Heart right ventricle (tissue), 16 donors: ENCODE measurements at regions not wholly inside any gene's neighbourhood (a gene's known extent, or its start where the extent isn't known, plus 50 kb on each side); places are given as distances from the start of the nearest gene placed in this dataset.

ENCODE experiments used
- ATAC-seq, 8 donors: fragments of 200-7000 bp; cut with Tn5 transposase; one replicate each; pipeline ENCODE4 v1.9.1; 2020; ENCODE audit warnings: mild to moderate bottlenecking in 8 of 8, moderate library complexity in 8 of 8, moderate number of reproducible peaks in 1 of 8
- DNase-seq, 2 donors: peaks; one replicate each; pipeline ENCODE4 v3.0.0-alpha.2; 2020
- H3K27ac ChIP-seq, 10 donors: fragments of 200-600 bp; sonication (generic) in 2 of 10; one replicate each; pipeline versions ENCODE4 v1.5.0 to v1.8.0; 2020 to 2022; ENCODE audit warnings: mild to moderate bottlenecking in 3 of 10
- H3K27me3 ChIP-seq, 7 donors: fragments of 200-600 bp; one replicate each; pipeline ENCODE4 v1.8.0; 2021 to 2022; ENCODE audit warnings: mild to moderate bottlenecking in 2 of 7
- H3K36me3 ChIP-seq, 9 donors: fragments of 200-600 bp; sonication (generic) in 1 of 9; one replicate each; pipeline versions ENCODE4 v1.5.0 to v1.8.0; 2020 to 2022; ENCODE audit warnings: mild to moderate bottlenecking in 2 of 9
- H3K4me1 ChIP-seq, 9 donors: fragments of 200-600 bp; sonication (generic) in 1 of 9; one replicate each; pipeline versions ENCODE4 v1.5.0 to v1.8.0; 2020 to 2022; ENCODE audit warnings: mild to moderate bottlenecking in 4 of 9
- H3K4me3 ChIP-seq, 10 donors: fragments of 200-600 bp; sonication (generic) in 2 of 10; one replicate each; pipeline versions ENCODE4 v1.5.0 to v1.8.0; 2020 to 2022; ENCODE audit warnings: mild to moderate bottlenecking in 7 of 10, moderate library complexity in 2 of 10
- H3K9me3 ChIP-seq, 11 donors: fragments of 200-600 bp in 10 of 11; sonication (generic) in 2 of 11; one replicate each; pipeline versions ENCODE4 v1.5.0 to v1.8.0; 2013 to 2022; ENCODE audit warnings: mild to moderate bottlenecking in 2 of 11, control low read depth in 1 of 11, moderate library complexity in 1 of 11
- WGBS, 2 donors: extraction: QIAGEN DNeasy Blood & Tissue Kit; methylation state at CpG; one replicate each; pipeline ENCODE4 v1.1.7; 2013; ENCODE audit warnings: inconsistent platforms in 1 of 2; 5-methylcytosine and 5-hydroxymethylcytosine counted together
- intact Hi-C, 10 donors: fragments of 100-400 bp; cut with DNase I; formaldehyde crosslinking; loops; one replicate each; pipeline versions ENCODE4 v1.11.1 to v1.14.2; 2022
- TF ChIP-seq, protein P1 (sequence below), 9 donors: fragments of 200-600 bp; sonication (generic) in 2 of 9; IDR thresholded peaks; one replicate each; pipeline versions ENCODE4 v1.5.0 to v1.8.0; 2021 to 2022; ENCODE audit warnings: antibody characterized with exemption in 9 of 9, mild to moderate bottlenecking in 5 of 9, moderate library complexity in 1 of 9
- donor health status: Arrhythmogenic right ventricular cardiomyopathy.
- donor health status: ischemic (EF 13 %, LVEDD 7.1; RV severe dilation, severe dysfunction).
- donor health status: healthy with polysubstance abuse.
- donor health status: DM: no; HTN: yes; CAD: no.
- donor health status: DM: no; HTN: no; CAD: no.
- donor health status: ischemic (EF 25% LVEDD 6.9; RV normal size, moderate dysfunction).
- donor health status: ischemic (EF 25% LVEDD 5.7; RV mildly dilated, moderate dysfunction).
- donor health status: healthy.
- donor health status: DM: yes; HTN: yes; CAD: no.
- donor health status: Ischemic cardiomyopathy.
- donor health status: ischemic (EF 35%, LVEDD 5.7; RV mildly dilated, moderate dysfunction).
- donor health status: nonischemic (EF 11% LVEDD 7.7; RV severe dilation, severe dysfunction).
- donor health status: DM: yes; HTN: yes; CAD: no.
- donor health status: PGD.
- donor health status: ischemic (EF 29% LVEDD 5.4; RV normal size, mild dysfunction).
- donor health status: nonischemic (EF 23%, LVEDD 6.1; RV moderate dilation, normal function).

GRCh38 chr15:94709319-94709718 is 478.0 kb downstream of the MCTP2 start:
- 94 to 95% methylated on average over 9 of the region's 9 CpGs for WGBS, 2 donors
- TF ChIP-seq, protein P1, sequence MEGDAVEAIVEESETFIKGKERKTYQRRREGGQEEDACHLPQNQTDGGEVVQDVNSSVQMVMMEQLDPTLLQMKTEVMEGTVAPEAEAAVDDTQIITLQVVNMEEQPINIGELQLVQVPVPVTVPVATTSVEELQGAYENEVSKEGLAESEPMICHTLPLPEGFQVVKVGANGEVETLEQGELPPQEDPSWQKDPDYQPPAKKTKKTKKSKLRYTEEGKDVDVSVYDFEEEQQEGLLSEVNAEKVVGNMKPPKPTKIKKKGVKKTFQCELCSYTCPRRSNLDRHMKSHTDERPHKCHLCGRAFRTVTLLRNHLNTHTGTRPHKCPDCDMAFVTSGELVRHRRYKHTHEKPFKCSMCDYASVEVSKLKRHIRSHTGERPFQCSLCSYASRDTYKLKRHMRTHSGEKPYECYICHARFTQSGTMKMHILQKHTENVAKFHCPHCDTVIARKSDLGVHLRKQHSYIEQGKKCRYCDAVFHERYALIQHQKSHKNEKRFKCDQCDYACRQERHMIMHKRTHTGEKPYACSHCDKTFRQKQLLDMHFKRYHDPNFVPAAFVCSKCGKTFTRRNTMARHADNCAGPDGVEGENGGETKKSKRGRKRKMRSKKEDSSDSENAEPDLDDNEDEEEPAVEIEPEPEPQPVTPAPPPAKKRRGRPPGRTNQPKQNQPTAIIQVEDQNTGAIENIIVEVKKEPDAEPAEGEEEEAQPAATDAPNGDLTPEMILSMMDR (IDR thresholded peaks at IDR 0.05): no peak
- no peaks in the 10 kb centered on the region for H3K27me3 ChIP-seq
- ATAC-seq (no peak), DNase-seq (no peak)
- H3K9me3 ChIP-seq: peaks cover 0 to 4% (median 0%) of the 10 kb centered on the region in 11 donors
- intact Hi-C loops: no loop called here
- H3K4me1 ChIP-seq: no peaks in the 10 kb centered on the region
- no peak overlapping the region for H3K4me3 ChIP-seq
- H3K36me3 ChIP-seq: no peaks in the 10 kb centered on the region
- no peak overlapping the region for H3K27ac ChIP-seq

- H3K27ac ChIP-seq: no peak overlapping the region
- peaks cover 0 to 7% (median 0%) of the 10 kb centered on the region in 7 donors for H3K27me3 ChIP-seq
- H3K9me3 ChIP-seq: no peaks in the 10 kb centered on the region
- no peaks in the 10 kb centered on the region for H3K4me1 ChIP-seq
- TF ChIP-seq, protein P1 (IDR thresholded peaks at IDR 0.05): no peak
- H3K36me3 ChIP-seq: no peaks in the 10 kb centered on the region
- DNase-seq (no peak), ATAC-seq (no peak)
- 84 to 85% methylated on average over 2 of the region's 2 CpGs for WGBS, 2 donors
- intact Hi-C loops: no loop called here
- H3K4me3 ChIP-seq: no peak overlapping the region
Measured at GRCh38 chr15:94722024-94722636, 490.8 kb downstream of the MCTP2 start.

DNA sequence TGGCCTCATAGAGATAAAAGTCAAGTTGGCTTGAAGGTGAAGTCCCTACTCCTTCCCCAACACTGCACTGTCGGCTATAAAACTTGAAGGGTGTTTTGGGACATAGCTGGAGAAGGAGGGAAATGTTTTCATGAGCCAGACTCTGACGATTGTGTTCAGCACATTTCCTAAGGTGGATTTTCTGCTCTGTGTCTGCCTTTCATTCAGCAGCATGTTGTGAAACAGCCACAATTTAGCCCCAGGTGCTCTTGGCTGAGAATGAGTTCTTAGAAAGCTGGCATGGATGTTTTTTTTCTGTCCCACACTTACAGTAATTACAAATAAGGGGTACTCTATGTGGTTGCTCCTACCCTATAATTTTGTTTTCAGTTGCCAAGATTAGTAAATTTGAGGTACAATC is 492.4 kb downstream of the MCTP2 start:
- ATAC-seq (no peak), DNase-seq (no peak)
- no peak overlapping the region for H3K4me3 ChIP-seq
- H3K27ac ChIP-seq: no peak overlapping the region
- peaks cover 0 to 9% (median 0%) of the 10 kb centered on the region in 7 donors for H3K27me3 ChIP-seq
- H3K4me1 ChIP-seq: no peaks in the 10 kb centered on the region
- no peaks in the 10 kb centered on the region for H3K36me3 ChIP-seq
- intact Hi-C loops: no loop called here
- 58 to 77% methylated on average over 2 of the region's 2 CpGs for WGBS, 2 donors
- TF ChIP-seq, protein P1 (IDR thresholded peaks at IDR 0.05): no peak
- H3K9me3 ChIP-seq: no peaks in the 10 kb centered on the region

GRCh38 chr15:94731286-94731685 is 499.9 kb downstream of the MCTP2 start:
- intact Hi-C loops: no loop called here
- Histone ChIP-seq H3K9me3 (no peaks in the 10 kb centered on the region), H3K27ac (no peak overlapping the region), H3K36me3 (no peaks in the 10 kb centered on the region), H3K4me3 (no peak overlapping the region), H3K27me3 (peaks cover 0 to 7% (median 0%) of the 10 kb centered on the region in 7 donors), H3K4me1 (no peaks in the 10 kb centered on the region)
- DNase-seq (no peak), ATAC-seq (no peak)
- TF ChIP-seq, protein P1 (IDR thresholded peaks at IDR 0.05): no peak
- 80 to 81% methylated on average over 3 of the region's 3 CpGs for WGBS, 2 donors
